ENCODE measurements at regions not wholly inside any gene's neighbourhood (a gene's known extent, or its start where the extent isn't known, plus 50 kb on each side); places are given as distances from the start of the nearest gene placed in this dataset.

GRCh38 chr13:22141716-22142115 is 470.8 kb downstream of the FGF9 start:
- TF ChIP-seq POLR2AphosphoS5 (IDR thresholded peaks at IDR 0.05; ENCODE audit: low read depth, low read length) (no peak), SIN3A (IDR thresholded peaks at IDR 0.05; ENCODE audit: borderline replicate concordance, insufficient read depth, low read length) (no peak), TAF1 (IDR thresholded peaks at IDR 0.05; ENCODE audit: borderline replicate concordance, insufficient read depth, low read length) (no peak), REST (IDR thresholded peaks at IDR 0.05; ENCODE audit: insufficient read depth in 1 of 2, low read depth in 2 of 2, low read length in 2 of 2) (no peak), FOXP2 (optimal IDR thresholded peaks at IDR 0.05; ENCODE audit: borderline replicate concordance, extremely low read depth, extremely low read length, insufficient read depth) (no peak)
